ENCODE measurements at regions not wholly inside any gene's neighbourhood (a gene's known extent, or its start where the extent isn't known, plus 50 kb on each side); places are given as distances from the start of the nearest gene placed in this dataset.

DNA sequence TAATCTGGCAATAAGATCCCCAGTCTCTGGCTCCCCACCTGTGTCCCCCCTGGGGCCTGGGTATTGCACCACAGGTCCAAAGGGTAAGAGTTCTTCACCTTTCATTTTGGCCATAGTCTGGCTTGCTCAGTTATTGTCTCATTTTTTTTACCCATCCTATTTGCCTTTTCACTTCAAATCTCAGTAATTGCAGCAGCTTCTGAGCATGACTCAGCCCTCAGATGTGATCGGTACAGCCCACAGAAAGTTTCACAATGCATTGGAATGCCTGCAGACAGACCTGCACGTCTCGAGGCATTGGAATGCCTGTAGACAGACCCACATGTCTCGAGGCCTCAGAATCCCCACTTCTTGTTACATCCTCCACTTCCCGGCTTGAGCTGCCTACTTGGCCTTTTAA lies 173.6 kb downstream of the NUFIP1 start:
- no peak overlapping the region for H4K91ac ChIP-seq (replicated peaks; ENCODE audit: insufficient read length, low read length)
- no peak overlapping the region for H3K4me3 ChIP-seq (ENCODE audit: extremely low read depth in 1 of 4, insufficient read depth in 2 of 4, low read depth in 3 of 4, low read length in 4 of 4)
- no peak overlapping the region for H4K5ac ChIP-seq (ENCODE audit: insufficient read length, low read depth, low read length)
- H2BK15ac ChIP-seq (ENCODE audit: low read length): no peak overlapping the region
- H3K36me3 ChIP-seq (ENCODE audit: control insufficient read depth in 2 of 4, insufficient read depth in 4 of 4, low read length in 3 of 4): no peaks in the 10 kb centered on the region
- peak overlapping the region; percentile 18; the same call in 1 of the 2 replicates for H2BK12ac ChIP-seq (ENCODE audit: low read depth, low read length)
- POLR2A ChIA-PET (ENCODE audit: partially characterized antibody): no interaction called here
- H3K4ac ChIP-seq (replicated peaks; ENCODE audit: insufficient read length, low read depth, low read length): no peak overlapping the region
- 0 out of 2 replicates have a peak overlapping the region, but pooled peaks have one; percentile 1 for H2BK5ac ChIP-seq (ENCODE audit: low read depth, low read length)
- H4K8ac ChIP-seq (ENCODE audit: extremely low read depth, insufficient read depth, low read length): no peak overlapping the region
- no peak overlapping the region for H3K14ac ChIP-seq (ENCODE audit: insufficient read length)
- no peaks in the 10 kb centered on the region for H3K9me3 ChIP-seq (ENCODE audit: insufficient read depth in 2 of 2, low read depth in 1 of 2, low read length in 1 of 2)
- H2AFZ ChIP-seq (ENCODE audit: low read length): no peak overlapping the region
- peak overlapping the region; percentile 33; the same call in 1 of the 2 replicates for H3K18ac ChIP-seq (ENCODE audit: extremely low read depth, low read length)
- H3K56ac ChIP-seq (replicated peaks; ENCODE audit: insufficient read length, low read depth, low read length): no peak overlapping the region
- H2AK5ac ChIP-seq (ENCODE audit: low read depth, low read length): peak overlapping the region; percentile 54; the same call in 1 of the 2 replicates
- WGBS, 2 experiments (ENCODE audit: extremely low coverage in 1 of 2, insufficient coverage in 1 of 2, insufficient read length in 1 of 2, insufficient replicate concordance in 2 of 2, low coverage in 1 of 2, low lambda C conversion rate in 2 of 2, missing lambda C conversion rate in 1 of 2): 79% methylated on average over 5 of the region's 5 CpGs; no CpG with 5 or more reads in 1 of the 2 experiments
- no peak overlapping the region for H3K4me2 ChIP-seq (ENCODE audit: insufficient read depth in 1 of 2, low read depth in 2 of 2, low read length in 2 of 2)
- no peak for FAIRE-seq
- H3K23ac ChIP-seq (ENCODE audit: insufficient read length): no peak overlapping the region
- peak in 1 of 2 experiments; percentile 27 for DNase-seq (ENCODE audit: low read depth in 1 of 2, low spot score in 2 of 2)
- no peaks in the 10 kb centered on the region for H3K27me3 ChIP-seq (replicated peaks in 1 of 4; ENCODE audit: control insufficient read depth in 3 of 4, extremely low read depth in 1 of 4, insufficient read depth in 3 of 4, low read length in 3 of 4)
- no peak overlapping the region for H3K27ac ChIP-seq (ENCODE audit: low read depth, low read length)
- H2BK20ac ChIP-seq (ENCODE audit: low read length): peak overlapping the region; percentile 78; the same call in 1 of the 2 replicates
- CTCF ChIA-PET (ENCODE audit: partially characterized antibody): interaction anchor here (1.0 to 1.3 kb wide), 4 partner anchors 10 to 397 kb away, joined by 3 read pairs; no protein-coding TSS in a partner anchor
- H2BK120ac ChIP-seq (replicated peaks; ENCODE audit: low read depth, low read length): no peak overlapping the region
- no peaks in the 10 kb centered on the region for H3K79me1 ChIP-seq (ENCODE audit: low read depth, low read length)
- TF ChIP-seq HDAC6 (IDR thresholded peaks at IDR 0.05; ENCODE audit: low read depth, low read length): no peak
- no peak for TF ChIP-seq CTBP2 (IDR thresholded peaks at IDR 0.05; ENCODE audit: borderline replicate concordance, insufficient read depth, insufficient read length, low read length)
- peak; percentile 60 for TF ChIP-seq TEAD4 (IDR thresholded peaks at IDR 0.05; ENCODE audit: low read depth, low read length)
- peak; percentile 78 for TF ChIP-seq CEBPB (IDR thresholded peaks at IDR 0.05; ENCODE audit: low read depth, low read length)
- no peak for TF ChIP-seq FOSL1 (IDR thresholded peaks at IDR 0.05; ENCODE audit: insufficient read depth, low read depth, low read length)
- H3K9ac ChIP-seq (replicated peaks in 1 of 4; ENCODE audit: extremely low read depth in 1 of 4, low read depth in 3 of 4, low read length in 3 of 4): no peak overlapping the region
- peaks cover 2 to 16% (median 10%) of the 10 kb centered on the region in 4 experiments for H3K4me1 ChIP-seq (replicated peaks in 1 of 4; ENCODE audit: control insufficient read depth in 3 of 4, insufficient read depth in 4 of 4, low read length in 3 of 4)
- H4K20me1 ChIP-seq (replicated peaks in 1 of 2; ENCODE audit: control insufficient read depth in 1 of 2, insufficient read depth in 2 of 2, low read length in 2 of 2): no peaks in the 10 kb centered on the region
- no peaks in the 10 kb centered on the region for H3K79me2 ChIP-seq (ENCODE audit: control insufficient read depth in 1 of 2, insufficient read depth in 2 of 2, low read length in 2 of 2)
- no peaks in the 10 kb centered on the region for H3K23me2 ChIP-seq (ENCODE audit: low read depth, low read length)
